ENCODE measurements at regions not wholly inside any gene's neighbourhood (a gene's known extent, or its start where the extent isn't known, plus 50 kb on each side); places are given as distances from the start of the nearest gene placed in this dataset.

- TF ChIP-seq POLR2A (IDR thresholded peaks at IDR 0.05; ENCODE audit: extremely low read depth, insufficient read length) (no peak), CTCF (IDR thresholded peaks at IDR 0.05; ENCODE audit: low read depth, low read length) (no peak), MAX (IDR thresholded peaks at IDR 0.05; ENCODE audit: low read depth, low read length) (no peak), MYC (IDR thresholded peaks at IDR 0.05; ENCODE audit: low read depth, low read length) (no peak)
Observed at GRCh38 chr5:38615042-38615441, 58.6 kb upstream of the LIFR start.

All from NB4 (cell line).